Fibroblast of skin of right quadriceps (primary cell): ENCODE measurements at regions not wholly inside any gene's neighbourhood (a gene's known extent, or its start where the extent isn't known, plus 50 kb on each side); places are given as distances from the start of the nearest gene placed in this dataset.
A peak's percentile ranks its signal among the peaks of the same experiment; 100 is the strongest.

ENCODE experiments used
- DNase-seq: peaks from one replicate; pipeline ENCODE4 v3.0.0-alpha.2; 2013

- DNase-seq = no peak
Observed at GRCh38 chr12:32047357-32048212, 59.1 kb upstream of the BICD1 start.

GRCh38 chr12:32048791-32049190 is 57.9 kb upstream of the BICD1 start:
- DNase-seq = no peak

GRCh38 chr12:32049956-32050355 is 56.7 kb upstream of the BICD1 start:
- no peak for DNase-seq

- DNase-seq = peak; percentile 34
Observed at GRCh38 chr12:32051511-32052211, 55.0 kb upstream of the BICD1 start.

GRCh38 chr12:32052212-32052713 is 54.4 kb upstream of the BICD1 start:
- no peak for DNase-seq

- no peak for DNase-seq
Observed at GRCh38 chr12:32053881-32054624, 52.6 kb upstream of the BICD1 start.
